Duodenal mucosa (tissue), 2 donors: ENCODE measurements at regions not wholly inside any gene's neighbourhood (a gene's known extent, or its start where the extent isn't known, plus 50 kb on each side); places are given as distances from the start of the nearest gene placed in this dataset.

ENCODE experiments used
- H3K27ac ChIP-seq: one replicate; pipeline ENCODE4 v1.7.0; 2013; ENCODE audit warnings: low read depth, low read length
- H3K27me3 ChIP-seq, 2 donors: one replicate each; pipeline ENCODE4 v1.7.0; 2013; ENCODE audit warnings: low read length in 2 of 2, control low read depth in 1 of 2; ENCODE audit not compliant: insufficient read depth in 2 of 2, control insufficient read depth in 1 of 2
- H3K36me3 ChIP-seq, 2 donors: one replicate each; pipeline ENCODE4 v1.7.0; 2013; ENCODE audit warnings: low read length in 2 of 2, control low read depth in 1 of 2; ENCODE audit not compliant: insufficient read depth in 2 of 2, control insufficient read depth in 1 of 2
- H3K4me1 ChIP-seq, 2 donors: one replicate each; pipeline ENCODE4 v1.7.0; 2013; ENCODE audit warnings: low read length in 2 of 2, control low read depth in 1 of 2; ENCODE audit not compliant: insufficient read depth in 2 of 2, control insufficient read depth in 1 of 2
- H3K4me3 ChIP-seq, 2 donors: one replicate each; pipeline ENCODE4 v1.7.0; 2013; ENCODE audit warnings: low read length in 2 of 2, low read depth in 1 of 2
- H3K9ac ChIP-seq, 2 donors: one replicate each; pipeline ENCODE4 v1.7.0; 2013; ENCODE audit warnings: low read length in 2 of 2, low read depth in 1 of 2
- H3K9me3 ChIP-seq, 2 donors: one replicate each; pipeline ENCODE4 v1.7.0; 2013; ENCODE audit warnings: low read length in 2 of 2, control low read depth in 1 of 2; ENCODE audit not compliant: control insufficient read depth in 1 of 2

DNA sequence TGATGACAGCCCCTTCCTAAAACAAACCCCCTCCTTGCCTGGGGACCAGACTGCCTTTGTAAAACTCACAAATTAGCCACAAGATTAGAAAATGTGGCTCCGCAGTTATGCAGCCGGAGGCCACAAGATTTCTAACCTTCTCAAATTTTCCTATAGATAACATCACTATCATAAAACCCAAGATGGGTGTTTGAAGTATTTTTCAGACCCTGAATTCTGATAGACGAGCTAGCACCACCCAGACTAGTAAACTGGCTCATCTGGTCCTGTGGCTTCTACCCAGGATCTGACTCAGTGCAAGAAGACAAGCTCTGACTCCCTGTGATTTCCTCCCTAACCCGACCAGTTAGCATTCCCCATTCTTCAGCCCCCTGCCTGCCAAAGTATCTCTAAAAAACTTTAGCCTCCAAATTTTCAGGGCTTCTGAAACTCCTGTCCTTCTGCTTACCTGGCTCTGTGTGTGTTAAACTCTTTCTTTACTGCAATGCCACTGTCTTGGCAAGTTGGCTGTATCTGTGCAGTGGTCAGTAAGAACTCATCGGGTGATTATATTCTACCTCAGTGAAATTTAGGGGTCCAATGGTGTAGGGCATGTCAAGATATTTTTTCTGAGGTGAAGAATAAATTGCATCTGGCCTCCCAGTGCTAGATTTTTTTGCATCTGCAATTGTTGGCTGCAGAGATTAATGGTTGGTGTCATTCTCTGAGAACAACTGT, 102.1 kb downstream of the S1PR1 start:
- Histone ChIP-seq H3K9ac (no peak overlapping the region), H3K4me1 (no peaks in the 10 kb centered on the region), H3K4me3 (no peak overlapping the region), H3K27me3 (no peaks in the 10 kb centered on the region), H3K36me3 (no peaks in the 10 kb centered on the region), H3K27ac (no peak overlapping the region), H3K9me3 (peaks cover 2 to 4% of the 10 kb centered on the region in 2 donors)

DNA sequence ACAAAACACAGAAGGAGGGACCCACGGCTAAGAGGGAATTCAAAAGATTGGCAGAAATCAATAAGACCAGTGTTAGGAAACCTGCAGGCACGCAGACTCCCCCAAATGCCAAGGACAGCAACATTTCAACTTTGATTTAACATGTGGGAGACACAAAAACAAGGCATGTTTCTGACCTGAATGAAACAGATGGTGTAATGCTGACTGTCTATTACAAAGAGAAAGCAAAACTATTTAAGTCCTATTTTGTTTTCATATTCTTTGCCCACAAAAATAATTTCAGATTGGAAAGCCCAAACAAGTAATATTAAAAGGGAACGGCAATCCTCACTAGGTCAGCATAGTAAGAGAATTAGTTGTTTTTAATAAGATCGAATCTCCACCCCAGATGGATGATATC, 107.9 kb downstream of the S1PR1 start:
- H3K9ac ChIP-seq: no peak overlapping the region
- no peaks in the 10 kb centered on the region for H3K4me1 ChIP-seq
- H3K27me3 ChIP-seq: no peaks in the 10 kb centered on the region
- H3K9me3 ChIP-seq: no peaks in the 10 kb centered on the region
- no peak overlapping the region for H3K27ac ChIP-seq
- no peak overlapping the region for H3K4me3 ChIP-seq
- H3K36me3 ChIP-seq: no peaks in the 10 kb centered on the region

DNA sequence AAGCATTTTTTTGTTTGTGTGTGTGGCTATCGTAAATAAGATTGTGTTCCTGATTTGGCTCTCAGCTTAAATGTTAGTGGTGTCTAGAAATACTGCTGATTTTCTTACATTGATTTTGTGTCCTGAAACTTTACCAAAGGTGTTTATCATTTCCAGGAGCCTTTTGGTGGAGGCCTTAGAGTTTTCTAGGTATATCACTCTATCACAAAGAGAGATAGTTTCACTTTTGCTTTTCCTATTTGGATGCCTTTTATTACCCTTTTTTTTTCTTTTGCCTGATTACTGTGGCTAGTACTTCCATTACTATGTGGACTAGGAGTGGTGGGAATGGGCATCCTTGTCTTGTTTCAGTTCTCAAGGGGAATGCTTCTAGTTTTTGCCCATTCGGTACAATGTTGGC, 109.6 kb downstream of the S1PR1 start:
- H3K4me1 ChIP-seq: no peaks in the 10 kb centered on the region
- H3K36me3 ChIP-seq: no peaks in the 10 kb centered on the region
- no peak overlapping the region for H3K27ac ChIP-seq
- no peaks in the 10 kb centered on the region for H3K9me3 ChIP-seq
- no peaks in the 10 kb centered on the region for H3K27me3 ChIP-seq
- H3K9ac ChIP-seq: no peak overlapping the region
- H3K4me3 ChIP-seq: no peak overlapping the region

DNA sequence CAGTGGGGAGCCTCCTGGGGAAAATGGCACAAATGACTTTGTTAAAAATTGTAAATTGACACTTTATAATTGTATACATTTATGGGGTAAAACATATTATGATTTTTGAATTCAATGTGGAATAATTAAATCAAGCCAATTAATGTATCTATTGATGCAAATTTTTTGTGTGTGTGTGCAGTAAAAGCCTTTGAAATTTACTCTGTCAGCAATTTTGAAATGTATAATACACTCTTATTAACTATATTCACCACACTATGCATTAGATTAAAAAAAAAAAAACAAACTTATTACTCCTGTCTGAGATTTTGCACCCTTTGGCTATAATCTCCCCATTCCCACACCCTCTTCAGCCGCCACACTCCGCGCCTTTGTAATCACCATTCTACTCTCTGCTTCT, 119.2 kb downstream of the S1PR1 start:
- Histone ChIP-seq H3K27me3 (no peaks in the 10 kb centered on the region), H3K4me1 (no peaks in the 10 kb centered on the region), H3K36me3 (no peaks in the 10 kb centered on the region), H3K9me3 (no peaks in the 10 kb centered on the region), H3K27ac (no peak overlapping the region), H3K9ac (no peak overlapping the region), H3K4me3 (no peak overlapping the region)

DNA sequence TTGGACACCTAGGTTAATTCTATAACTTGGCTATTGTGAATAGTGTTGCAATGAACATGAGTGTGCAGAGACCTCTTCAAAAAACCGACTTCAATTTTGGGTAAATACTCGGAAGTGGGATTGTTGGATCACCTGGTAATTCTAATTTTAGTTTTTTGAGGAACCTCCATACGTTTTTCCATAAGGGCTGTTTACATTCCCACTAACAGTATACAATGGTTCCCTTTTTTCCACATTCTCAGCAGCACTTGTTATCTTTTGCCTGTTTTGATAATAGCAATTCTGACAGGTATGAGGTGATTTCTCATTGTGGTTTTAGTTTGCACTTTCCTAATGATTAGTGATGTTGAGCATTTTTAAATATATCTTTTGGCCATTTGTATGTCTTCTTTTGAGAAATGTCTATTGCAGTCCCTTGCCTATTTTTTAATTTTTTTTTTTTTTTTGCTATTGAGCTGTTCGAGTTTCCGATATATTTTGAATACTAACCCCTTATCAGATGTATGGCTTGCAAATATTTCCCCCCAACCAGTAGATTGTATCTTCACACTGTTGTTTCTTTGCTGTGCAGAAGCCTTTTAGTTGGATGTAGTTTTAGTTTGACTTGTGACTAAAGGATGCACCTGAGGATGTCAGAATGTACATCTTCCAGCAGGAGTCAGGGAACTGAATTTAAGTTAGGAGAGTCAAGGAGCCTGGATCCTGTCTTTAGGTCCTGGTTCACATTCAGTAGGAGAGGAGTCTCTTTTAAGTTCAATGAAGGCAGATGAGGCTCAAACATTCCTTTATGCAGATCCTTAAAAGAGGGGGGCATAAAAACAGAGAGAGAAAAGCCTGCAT, 120.0 kb downstream of the S1PR1 start:
- Histone ChIP-seq H3K27ac (no peak overlapping the region), H3K27me3 (no peaks in the 10 kb centered on the region), H3K4me1 (no peaks in the 10 kb centered on the region), H3K4me3 (no peak overlapping the region), H3K9ac (no peak overlapping the region), H3K9me3 (no peaks in the 10 kb centered on the region), H3K36me3 (no peaks in the 10 kb centered on the region)

DNA sequence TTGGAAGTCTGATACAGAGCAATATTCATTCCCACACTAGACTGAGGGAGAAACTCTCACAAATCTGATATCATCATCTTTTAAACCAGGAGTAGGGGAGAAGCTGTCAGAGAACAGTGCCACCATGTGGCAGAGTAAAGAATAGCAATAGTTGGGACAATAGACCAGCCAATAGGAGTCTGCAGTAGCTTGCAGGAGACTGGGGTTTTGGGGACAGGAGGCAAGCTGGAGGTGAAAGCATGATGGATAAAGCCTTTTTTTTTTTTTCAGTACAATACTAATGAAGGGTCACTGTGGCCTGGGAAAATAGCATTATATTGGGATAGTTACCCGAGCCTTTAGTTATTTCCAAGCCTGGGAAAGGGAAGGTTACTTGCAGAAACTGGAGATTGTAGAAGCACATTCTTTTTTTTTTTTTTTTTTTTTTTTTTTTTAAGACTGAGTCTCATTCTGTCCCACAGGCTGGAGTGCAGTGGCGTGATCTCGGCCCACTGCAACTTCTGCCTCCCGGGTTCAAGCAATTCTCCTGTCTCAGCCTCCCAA, 120.7 kb downstream of the S1PR1 start:
- Histone ChIP-seq H3K9me3 (no peaks in the 10 kb centered on the region), H3K27ac (no peak overlapping the region), H3K4me3 (no peak overlapping the region), H3K27me3 (no peaks in the 10 kb centered on the region), H3K9ac (no peak overlapping the region), H3K36me3 (no peaks in the 10 kb centered on the region), H3K4me1 (no peaks in the 10 kb centered on the region)

DNA sequence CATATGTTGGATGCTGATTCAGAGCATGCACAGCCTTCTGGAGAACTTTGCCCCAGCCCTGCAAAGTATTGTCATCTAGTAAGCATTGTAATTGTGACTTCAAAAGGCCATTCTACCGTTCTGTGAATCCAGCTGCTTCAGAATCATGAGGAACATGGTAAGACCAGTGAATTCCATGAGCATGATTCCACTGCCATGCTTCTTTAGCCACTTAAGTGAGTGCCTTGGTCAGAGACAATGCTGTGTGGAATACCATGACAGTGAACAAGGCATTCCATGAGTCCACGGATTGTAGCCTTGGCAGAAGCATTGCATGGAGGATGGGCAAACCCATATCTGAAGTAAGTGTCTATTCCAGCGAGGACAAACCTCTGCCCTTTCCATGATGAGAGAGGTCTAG, 123.7 kb downstream of the S1PR1 start:
- no peak overlapping the region for H3K9ac ChIP-seq
- H3K4me1 ChIP-seq: no peaks in the 10 kb centered on the region

DNA sequence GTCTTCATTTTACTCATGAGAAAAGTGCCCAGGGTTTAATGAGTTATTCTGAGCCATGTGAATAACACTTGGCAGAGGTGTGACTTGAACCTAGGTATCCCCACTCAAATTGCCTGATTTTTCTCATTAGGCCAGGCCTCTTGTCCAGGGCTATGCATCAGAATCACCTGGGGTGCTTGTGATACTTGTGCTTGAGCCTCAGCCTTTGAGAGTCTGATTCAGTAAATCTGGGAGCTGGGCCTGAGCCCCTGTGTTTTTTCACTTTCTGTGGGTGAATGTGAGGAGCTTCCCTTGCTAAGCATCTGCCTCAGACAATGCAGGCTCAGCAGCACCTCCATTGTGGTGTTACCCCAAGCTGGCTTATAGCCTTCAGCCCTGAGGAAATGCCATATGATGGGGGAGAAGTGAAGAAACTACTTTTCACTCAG, 127.1 kb downstream of the S1PR1 start:
- Histone ChIP-seq H3K4me3 (no peak overlapping the region), H3K27me3 (no peaks in the 10 kb centered on the region), H3K9ac (no peak overlapping the region), H3K36me3 (no peaks in the 10 kb centered on the region), H3K9me3 (no peaks in the 10 kb centered on the region), H3K4me1 (no peaks in the 10 kb centered on the region), H3K27ac (no peak overlapping the region)

More for the DNA sequence above, 123.7 kb downstream of the S1PR1 start:
- Histone ChIP-seq H3K4me3 (no peak overlapping the region), H3K9me3 (no peaks in the 10 kb centered on the region), H3K27ac (no peak overlapping the region), H3K36me3 (no peaks in the 10 kb centered on the region), H3K27me3 (no peaks in the 10 kb centered on the region)

DNA sequence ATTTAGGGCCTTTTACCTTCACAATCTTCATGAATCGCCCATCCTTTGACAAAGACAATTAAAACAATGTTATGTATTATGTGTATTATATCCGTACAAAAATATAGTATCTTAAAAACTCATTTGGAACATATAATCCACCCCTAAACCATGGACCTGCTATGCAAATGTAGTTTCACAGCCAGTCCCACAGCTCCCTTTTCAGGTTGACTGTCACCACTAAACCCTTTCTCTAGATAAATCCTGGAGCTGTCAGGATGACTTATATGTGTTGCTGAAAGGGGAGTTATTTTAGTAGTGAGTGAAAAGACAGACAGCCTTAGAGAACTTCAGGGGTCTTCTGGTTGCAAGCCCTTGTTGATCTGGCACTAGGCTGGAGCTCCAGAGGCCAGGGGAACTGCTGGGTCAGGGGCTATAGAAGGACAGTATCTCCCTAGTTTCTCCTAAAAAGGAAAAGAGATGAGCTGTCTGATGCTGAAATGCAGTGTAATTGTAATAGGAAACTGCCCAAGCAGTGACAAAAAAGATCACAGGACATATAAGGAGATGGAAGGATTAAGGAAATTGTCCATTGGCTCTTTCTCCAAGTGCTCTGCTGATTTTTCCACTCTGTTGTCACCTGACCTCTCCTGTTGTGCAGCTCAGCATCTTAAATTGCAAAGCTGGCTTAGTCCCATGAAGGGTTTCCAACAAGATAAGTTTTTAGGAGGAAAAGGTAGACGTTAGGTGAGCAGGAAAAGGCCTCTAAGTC, 127.7 kb downstream of the S1PR1 start:
- H3K36me3 ChIP-seq: no peaks in the 10 kb centered on the region
- H3K4me1 ChIP-seq: no peaks in the 10 kb centered on the region
- H3K4me3 ChIP-seq: no peak overlapping the region
- no peaks in the 10 kb centered on the region for H3K9me3 ChIP-seq
- H3K9ac ChIP-seq: no peak overlapping the region
- no peak overlapping the region for H3K27ac ChIP-seq
- no peaks in the 10 kb centered on the region for H3K27me3 ChIP-seq

DNA sequence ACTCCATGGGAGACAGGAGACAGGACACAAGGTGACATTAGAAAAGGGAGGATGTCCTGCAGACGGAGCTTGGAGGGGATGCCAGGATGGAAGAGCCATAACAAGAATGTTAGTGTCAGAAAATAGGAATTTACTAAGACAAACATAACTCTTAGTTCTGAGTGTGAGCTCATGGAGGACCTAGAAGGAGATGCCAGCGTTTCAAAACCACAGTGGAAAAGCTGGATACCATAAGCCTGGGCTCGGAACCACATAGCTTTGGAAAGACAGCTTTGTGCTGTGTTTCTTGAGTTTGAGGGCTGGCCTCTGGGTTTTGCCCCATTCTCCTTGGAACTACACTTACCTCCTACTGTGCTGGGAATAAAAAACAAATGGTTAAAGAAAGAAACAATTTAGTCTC, 128.4 kb downstream of the S1PR1 start:
- no peaks in the 10 kb centered on the region for H3K9me3 ChIP-seq
- H3K4me3 ChIP-seq: no peak overlapping the region
- no peak overlapping the region for H3K9ac ChIP-seq
- H3K36me3 ChIP-seq: no peaks in the 10 kb centered on the region
- no peaks in the 10 kb centered on the region for H3K4me1 ChIP-seq
- no peak overlapping the region for H3K27ac ChIP-seq
- no peaks in the 10 kb centered on the region for H3K27me3 ChIP-seq
